Lower leg skin (tissue), 3 donors: ENCODE measurements at regions not wholly inside any gene's neighbourhood (a gene's known extent, or its start where the extent isn't known, plus 50 kb on each side); places are given as distances from the start of the nearest gene placed in this dataset.

Experiments
- POLR2A ChIP-seq, 2 donors: fragments of 450-650 bp; IDR thresholded peaks; one replicate each; pipeline ENCODE4 v1.6.1; 2016 to 2017; ENCODE audit warnings: antibody characterized with exemption in 2 of 2, mild to moderate bottlenecking in 1 of 2, moderate library complexity in 1 of 2
- TF ChIP-seq, protein P1 (sequence below), 3 donors: fragments of 450-650 bp; IDR thresholded peaks; one replicate each; pipeline ENCODE4 v1.5.1; 2016; ENCODE audit warnings: antibody characterized with exemption in 3 of 3, mild to moderate bottlenecking in 3 of 3, moderate library complexity in 2 of 3

DNA sequence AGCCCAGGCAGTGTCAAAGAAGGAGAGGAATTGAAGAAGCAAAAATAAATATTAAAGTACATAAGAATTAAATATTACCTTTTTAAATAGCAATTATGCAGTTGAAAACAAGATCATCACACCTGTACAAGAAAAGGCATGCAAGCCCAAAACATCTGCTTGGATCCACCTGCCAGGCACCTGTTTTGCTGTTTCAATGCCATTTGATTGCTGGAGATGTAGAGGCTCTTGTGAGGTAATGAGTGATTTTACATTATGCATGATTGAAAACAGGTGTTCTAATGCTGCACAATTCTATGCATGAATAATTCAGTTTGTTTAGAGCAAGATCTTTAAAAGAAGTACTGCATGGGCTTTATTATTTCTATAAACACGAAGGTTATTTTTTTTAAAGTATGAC is 700.6 kb upstream of the ZEB2 start:
- no peak for TF ChIP-seq POLR2A (IDR thresholded peaks at IDR 0.05)
- TF ChIP-seq, protein P1, sequence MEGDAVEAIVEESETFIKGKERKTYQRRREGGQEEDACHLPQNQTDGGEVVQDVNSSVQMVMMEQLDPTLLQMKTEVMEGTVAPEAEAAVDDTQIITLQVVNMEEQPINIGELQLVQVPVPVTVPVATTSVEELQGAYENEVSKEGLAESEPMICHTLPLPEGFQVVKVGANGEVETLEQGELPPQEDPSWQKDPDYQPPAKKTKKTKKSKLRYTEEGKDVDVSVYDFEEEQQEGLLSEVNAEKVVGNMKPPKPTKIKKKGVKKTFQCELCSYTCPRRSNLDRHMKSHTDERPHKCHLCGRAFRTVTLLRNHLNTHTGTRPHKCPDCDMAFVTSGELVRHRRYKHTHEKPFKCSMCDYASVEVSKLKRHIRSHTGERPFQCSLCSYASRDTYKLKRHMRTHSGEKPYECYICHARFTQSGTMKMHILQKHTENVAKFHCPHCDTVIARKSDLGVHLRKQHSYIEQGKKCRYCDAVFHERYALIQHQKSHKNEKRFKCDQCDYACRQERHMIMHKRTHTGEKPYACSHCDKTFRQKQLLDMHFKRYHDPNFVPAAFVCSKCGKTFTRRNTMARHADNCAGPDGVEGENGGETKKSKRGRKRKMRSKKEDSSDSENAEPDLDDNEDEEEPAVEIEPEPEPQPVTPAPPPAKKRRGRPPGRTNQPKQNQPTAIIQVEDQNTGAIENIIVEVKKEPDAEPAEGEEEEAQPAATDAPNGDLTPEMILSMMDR (IDR thresholded peaks at IDR 0.05), result no peak
